ENCODE measurements at regions not wholly inside any gene's neighbourhood (a gene's known extent, or its start where the extent isn't known, plus 50 kb on each side); places are given as distances from the start of the nearest gene placed in this dataset.

DNA sequence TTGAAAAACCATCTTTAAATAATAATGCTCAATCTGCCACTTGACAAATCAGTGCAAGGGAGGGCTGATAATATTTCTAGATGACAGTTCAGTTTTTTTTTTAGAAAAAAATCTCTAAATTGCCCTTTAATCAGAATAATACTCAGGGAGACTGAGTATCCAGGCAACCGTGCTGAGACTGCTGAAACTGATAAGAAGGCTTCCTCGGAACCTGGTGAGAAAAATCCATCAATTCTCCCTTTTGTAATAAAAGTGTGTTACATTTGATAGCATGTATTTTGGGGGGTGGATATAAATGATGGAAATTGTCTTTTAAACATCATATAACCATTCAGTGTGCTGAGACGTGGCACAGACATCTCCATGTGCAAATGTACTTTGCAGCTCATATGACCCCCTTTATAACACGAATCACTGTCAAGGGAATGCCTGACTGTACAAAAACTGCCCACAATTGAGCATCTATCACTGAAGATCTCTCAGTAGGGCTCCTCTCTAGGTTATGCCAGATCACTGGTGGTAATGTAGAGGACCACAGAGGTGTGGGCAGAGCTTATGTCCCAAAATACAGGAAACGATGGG is 491.1 kb upstream of the ADARB2 start:
- TF ChIP-seq POLR2AphosphoS5 (IDR thresholded peaks at IDR 0.05) (no peak), CTCF (IDR thresholded peaks at IDR 0.05 in 8 of 11, conservative IDR thresholded peaks at IDR 0.05 in 3 of 11) (no peak), POLR2A (IDR thresholded peaks at IDR 0.05) (no peak)

All from spleen (tissue), 7 donors.